Left cardiac atrium (tissue), 4 donors: ENCODE measurements at regions not wholly inside any gene's neighbourhood (a gene's known extent, or its start where the extent isn't known, plus 50 kb on each side); places are given as distances from the start of the nearest gene placed in this dataset.

ENCODE experiments used
- ATAC-seq, 2 donors: fragments of 200-7000 bp; cut with Tn5 transposase; one replicate each; pipeline ENCODE4 v1.9.1; 2020; ENCODE audit warnings: mild to moderate bottlenecking in 2 of 2, moderate library complexity in 2 of 2
- DNase-seq: peaks from one replicate; pipeline ENCODE4 v3.0.0-alpha.2; 2020
- intact Hi-C, 2 donors: fragments of 100-400 bp; cut with DNase I; formaldehyde crosslinking; loops; one replicate each; pipeline versions ENCODE4 v1.14.1 to v1.15.1; 2022 to 2023
- donor health status: DM: no; HTN: yes; CAD: no.
- donor health status: DM: no; HTN: yes; CAD: no; lungs with severe emphysema.
- donor health status: DM: yes; HTN: yes; CAD: no.
- donor health status: Dilated cardiomyopathy.

DNA sequence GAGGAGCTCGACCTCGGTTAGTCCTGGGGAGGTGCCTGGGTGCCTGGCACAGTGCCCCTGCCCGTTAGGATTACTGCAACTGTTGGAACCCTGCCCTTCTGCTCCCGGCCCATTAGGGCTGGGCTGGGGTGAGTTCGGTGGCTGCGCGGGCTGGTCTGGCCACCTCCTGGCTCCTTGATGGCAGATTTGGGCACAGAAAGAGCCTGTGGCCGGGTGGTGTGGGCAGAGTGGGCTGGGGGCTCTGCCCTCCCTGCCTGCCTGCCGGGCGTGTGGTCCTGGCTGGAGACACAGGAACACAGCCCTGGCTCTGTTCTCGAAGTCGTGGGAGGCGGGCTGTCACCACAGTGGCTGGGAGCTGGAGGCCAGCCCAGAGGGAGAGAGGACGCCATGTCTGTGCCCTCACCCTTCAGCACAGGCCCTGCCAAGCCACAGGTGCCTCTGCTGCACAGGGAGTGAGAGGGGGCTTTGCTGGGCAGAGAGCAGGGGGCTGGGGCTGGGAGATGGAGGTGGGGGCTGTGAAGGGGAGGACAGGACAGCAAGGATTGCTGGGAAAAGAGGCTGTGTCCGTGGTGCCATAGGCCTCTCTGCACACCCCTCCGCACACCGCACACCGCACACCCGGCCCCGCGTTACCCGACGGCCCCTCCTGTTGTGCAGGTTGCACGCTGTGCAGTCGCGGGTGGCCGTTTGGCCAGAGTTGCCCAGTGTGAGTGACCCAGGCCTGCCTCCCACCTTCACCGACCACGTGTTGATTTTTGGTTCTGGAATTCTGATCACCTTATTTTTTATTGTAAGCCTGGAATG, 236.6 kb upstream of the GSE1 start:
- DNase-seq (peak; percentile 73), ATAC-seq (peak; percentile 74 to 81)

DNA sequence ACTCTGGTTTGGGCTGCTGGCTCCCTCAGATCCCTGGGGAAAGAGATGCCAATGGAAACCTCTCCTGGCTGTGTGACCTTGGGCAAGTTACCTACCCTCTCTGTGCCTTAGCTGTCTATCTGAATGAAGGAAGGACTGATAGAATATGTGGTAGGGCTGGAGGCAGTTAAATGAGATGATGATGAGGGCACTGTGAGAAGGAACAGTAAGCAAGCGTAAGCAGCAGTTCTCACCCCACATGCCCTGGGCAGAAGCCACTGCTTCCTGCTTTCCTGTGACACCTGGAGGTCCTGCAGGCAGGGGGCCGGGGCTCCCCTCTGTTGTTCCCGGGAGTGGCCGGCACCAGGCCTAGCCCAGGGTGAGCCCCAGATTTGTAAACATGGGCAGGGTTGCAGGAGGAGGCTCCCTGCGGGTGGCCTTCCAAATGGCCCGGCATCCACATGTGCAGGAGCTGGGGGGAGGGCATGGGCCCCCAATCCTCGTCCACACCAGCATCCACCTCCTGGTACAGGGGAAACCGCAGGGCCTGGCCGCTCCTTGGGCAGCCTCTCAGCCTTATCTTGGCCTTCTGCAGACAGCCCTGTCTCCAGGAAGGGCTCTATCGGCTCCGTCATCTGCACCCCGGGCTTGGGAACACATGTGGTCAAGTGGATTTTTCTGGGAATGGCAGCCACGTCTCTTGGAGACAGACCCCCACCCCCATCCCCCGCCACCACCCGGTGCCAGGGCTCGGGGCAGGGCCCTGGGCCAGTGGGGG, 235.6 kb upstream of the GSE1 start:
- intact Hi-C loops: loop anchor here in 1 of 2 donors (10.0 kb wide), 1 partner anchor 63 kb away; no protein-coding TSS in a partner anchor
- no peak for DNase-seq
- no peak for ATAC-seq

More for the DNA sequence above, 236.6 kb upstream of the GSE1 start:
- intact Hi-C loops: loop anchor here in 1 of 2 donors (10.0 kb wide), 1 partner anchor 62 kb away; no protein-coding TSS in a partner anchor

GRCh38 chr16:85378145-85379040, 234.7 kb upstream of the GSE1 start:
- intact Hi-C loops: loop anchor here in 1 of 2 donors (10.0 kb wide), 1 partner anchor 64 kb away; no protein-coding TSS in a partner anchor

GRCh38 chr16:85379041-85380001, 233.8 kb upstream of the GSE1 start:
- intact Hi-C loops: loop anchor here in 1 of 2 donors (10.0 kb wide), 1 partner anchor 65 kb away; no protein-coding TSS in a partner anchor
- peak; percentile 2 to 8 for ATAC-seq
- DNase-seq: no peak

More at GRCh38 chr16:85378145-85379040, 234.7 kb upstream of the GSE1 start:
- DNase-seq (no peak), ATAC-seq (peak in 1 of 2 donors; percentile 16)

DNA sequence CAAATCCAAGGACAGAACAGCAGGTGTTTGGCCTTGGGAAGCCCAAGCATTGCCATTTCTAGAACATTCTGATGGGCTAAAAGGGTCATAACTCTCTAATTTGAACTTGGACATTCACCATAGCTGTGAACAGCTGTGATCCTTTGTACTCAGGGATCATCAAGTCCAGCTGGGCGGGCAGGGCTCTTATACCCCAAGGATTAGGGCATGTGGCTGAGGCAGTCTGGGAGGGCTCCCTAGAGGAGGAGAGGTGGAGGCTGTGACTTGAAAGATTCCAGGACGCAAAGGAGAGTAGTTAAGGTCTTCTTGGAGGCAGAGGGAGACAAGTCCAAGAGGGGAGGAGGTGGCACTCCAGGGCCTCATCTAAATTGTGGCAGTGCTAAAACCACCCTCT, 233.1 kb upstream of the GSE1 start:
- intact Hi-C loops: no loop called here
- ATAC-seq (no peak), DNase-seq (no peak)

DNA sequence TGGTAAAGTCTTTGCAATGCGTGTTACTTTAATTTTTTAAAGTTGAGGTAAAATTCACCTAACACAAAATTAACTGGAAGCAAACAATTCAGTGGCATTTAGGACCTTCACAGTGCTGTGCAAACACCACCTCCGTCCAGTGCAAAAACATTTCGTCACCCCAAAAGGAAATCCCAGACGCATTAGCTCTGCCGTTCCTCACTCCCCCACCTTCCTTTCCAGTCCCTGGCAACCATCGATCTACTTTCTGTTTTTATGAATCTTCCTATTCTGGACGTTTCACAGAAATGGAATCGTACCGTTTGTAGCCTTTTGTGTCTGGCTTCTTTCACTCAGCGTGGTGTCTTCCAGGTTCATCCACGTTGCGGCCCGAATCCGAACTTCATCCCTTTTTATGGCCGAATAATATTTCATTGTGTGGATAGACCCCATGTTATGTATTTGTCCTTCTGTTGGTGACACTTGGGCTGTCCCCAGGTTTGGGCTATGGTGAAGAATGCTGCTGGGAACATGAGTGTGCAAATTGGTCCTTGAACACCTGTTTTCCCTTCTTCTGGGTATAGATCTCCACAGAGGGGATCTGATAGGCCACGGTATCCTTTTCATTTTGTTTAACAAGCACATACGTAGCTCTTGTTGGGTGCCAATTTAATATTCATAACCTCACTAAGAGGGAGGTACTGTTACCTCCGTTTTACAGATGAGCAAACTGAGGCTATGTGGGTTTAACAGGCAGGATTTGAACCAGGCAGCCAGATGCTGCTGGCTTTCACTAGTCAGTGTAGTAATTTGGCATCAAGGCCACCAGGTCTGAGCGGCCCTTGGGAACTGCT, 232.0 kb upstream of the GSE1 start:
- DNase-seq: no peak
- intact Hi-C loops: no loop called here
- no peak for ATAC-seq

- ATAC-seq (peak; percentile 29 to 38), DNase-seq (no peak)
- intact Hi-C loops: no loop called here
Observed at GRCh38 chr16:85381738-85382592, 231.2 kb upstream of the GSE1 start.

DNA sequence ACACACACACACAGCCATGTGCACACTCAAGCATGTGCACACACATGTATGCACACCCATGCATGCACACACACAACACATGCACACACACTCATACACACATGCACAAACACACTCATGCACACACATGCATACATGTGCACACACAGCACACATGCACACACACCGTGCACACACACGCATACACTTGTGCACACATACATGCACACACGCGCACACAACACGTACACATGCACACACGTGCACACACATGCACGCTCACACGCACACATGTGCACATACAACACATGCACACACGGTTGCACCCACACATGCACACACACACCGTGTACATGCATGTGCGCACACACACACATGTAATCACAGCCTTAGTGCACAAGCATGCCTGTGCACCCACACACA, 230.4 kb upstream of the GSE1 start:
- DNase-seq (no peak), ATAC-seq (no peak)
- intact Hi-C loops: no loop called here

- ATAC-seq: no peak
- DNase-seq: peak; percentile 10
- intact Hi-C loops: no loop called here
Observed at GRCh38 chr16:85383836-85384832, 229.0 kb upstream of the GSE1 start.

- DNase-seq: peak; percentile 7
- ATAC-seq: no peak
- intact Hi-C loops: no loop called here
Observed at GRCh38 chr16:85384833-85385462, 228.2 kb upstream of the GSE1 start.

GRCh38 chr16:85385463-85386331, 227.4 kb upstream of the GSE1 start:
- peak; percentile 19 for DNase-seq
- no peak for ATAC-seq
- intact Hi-C loops: no loop called here

DNA sequence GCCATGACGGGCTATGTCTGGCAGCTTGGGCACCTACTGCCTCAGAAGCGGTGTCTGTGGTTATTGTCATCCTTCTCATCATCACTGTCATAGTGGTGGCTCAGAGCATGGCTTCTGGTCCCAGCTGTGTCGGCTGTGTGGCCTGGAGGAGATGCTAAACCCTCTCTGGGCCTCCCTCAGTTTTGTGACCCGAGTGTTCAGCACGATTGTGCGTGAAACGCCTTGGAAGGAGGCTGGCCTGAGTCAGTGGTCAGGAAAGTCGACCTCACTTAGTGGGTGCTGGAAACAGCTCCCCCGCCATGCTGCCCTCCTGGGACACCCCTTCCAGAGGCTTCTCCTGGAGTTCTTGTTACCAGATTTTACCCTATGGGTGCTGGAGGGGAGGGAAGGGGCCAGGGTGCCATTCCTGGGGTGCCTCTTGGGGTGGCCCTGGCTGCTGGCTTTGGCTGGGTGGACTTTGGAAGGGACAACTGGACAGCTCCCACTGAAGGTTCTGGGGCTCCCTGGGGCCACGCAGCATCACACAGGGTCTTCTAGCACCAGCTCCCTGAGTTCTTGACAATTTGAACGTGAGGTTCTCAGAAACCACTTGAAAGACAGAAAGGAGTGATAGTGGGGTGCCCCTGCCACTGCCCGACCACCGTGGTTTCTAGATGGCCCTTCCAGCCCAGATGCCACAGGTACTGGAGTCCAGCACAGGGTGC, 226.5 kb upstream of the GSE1 start:
- intact Hi-C loops: no loop called here
- ATAC-seq (no peak), DNase-seq (peak; percentile 13)

GRCh38 chr16:85387171-85387507, 226.0 kb upstream of the GSE1 start:
- intact Hi-C loops: no loop called here

More at GRCh38 chr16:85387171-85387507, 226.0 kb upstream of the GSE1 start:
- no peak for DNase-seq
- ATAC-seq: no peak
